HUES48 (cell line): ENCODE measurements at regions not wholly inside any gene's neighbourhood (a gene's known extent, or its start where the extent isn't known, plus 50 kb on each side); places are given as distances from the start of the nearest gene placed in this dataset.

Source experiments
- H3K27ac ChIP-seq: one replicate; pipeline ENCODE4 v1.7.0; 2013; ENCODE audit warnings: low read depth, low read length, inconsistent platforms
- H3K27me3 ChIP-seq: 2 replicates; pipeline ENCODE4 v1.6.1; 2013; ENCODE audit warnings: mild to moderate bottlenecking, low read length; ENCODE audit not compliant: control insufficient read depth, insufficient read depth
- H3K36me3 ChIP-seq: 2 replicates; pipeline ENCODE4 v1.6.1; 2013; ENCODE audit warnings: low read length; ENCODE audit not compliant: control insufficient read depth, insufficient read depth
- H3K4me1 ChIP-seq: 2 replicates; pipeline ENCODE4 v1.6.1; 2013; ENCODE audit warnings: mild to moderate bottlenecking, low read length; ENCODE audit not compliant: control insufficient read depth, insufficient read depth
- H3K4me3 ChIP-seq: 2 replicates; pipeline ENCODE4 v1.5.1; 2013; ENCODE audit warnings: mild to moderate bottlenecking, low read depth, low read length
- H3K9ac ChIP-seq: 2 replicates; pipeline ENCODE4 v1.6.1; 2013; ENCODE audit warnings: mild to moderate bottlenecking, low read depth, low read length, moderate library complexity
- H3K9me3 ChIP-seq: 2 replicates; pipeline ENCODE4 v1.6.1; 2013; ENCODE audit warnings: low read length; ENCODE audit not compliant: control insufficient read depth, insufficient read depth

DNA sequence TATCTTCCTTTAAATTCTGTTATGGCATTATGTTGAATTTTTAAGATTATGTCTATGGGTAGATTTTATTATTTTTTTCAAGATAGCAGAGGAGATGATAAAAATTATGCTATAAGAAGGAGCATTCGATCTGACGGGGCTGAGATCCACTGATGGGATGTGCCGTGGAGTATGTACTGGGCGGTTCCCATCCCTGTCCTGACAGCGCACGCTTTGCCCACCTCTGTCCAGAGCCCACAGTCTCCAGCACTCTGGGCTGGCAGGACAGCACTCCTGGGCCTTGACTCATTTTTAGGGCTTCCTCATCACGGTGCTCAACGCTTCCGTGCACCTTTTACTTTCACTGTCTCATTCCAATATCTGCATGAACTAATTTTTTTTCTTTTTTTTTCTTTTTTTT, 235.5 kb downstream of the TEX29 start:
- no peaks in the 10 kb centered on the region for H3K27me3 ChIP-seq
- H3K4me3 ChIP-seq: no peak overlapping the region
- H3K9ac ChIP-seq: no peak overlapping the region
- no peak overlapping the region for H3K27ac ChIP-seq
- no peaks in the 10 kb centered on the region for H3K36me3 ChIP-seq
- H3K4me1 ChIP-seq: 0 out of 2 replicates have a peak, but pooled peaks cover 5% of the 10 kb centered on the region
- H3K9me3 ChIP-seq: no peaks in the 10 kb centered on the region

DNA sequence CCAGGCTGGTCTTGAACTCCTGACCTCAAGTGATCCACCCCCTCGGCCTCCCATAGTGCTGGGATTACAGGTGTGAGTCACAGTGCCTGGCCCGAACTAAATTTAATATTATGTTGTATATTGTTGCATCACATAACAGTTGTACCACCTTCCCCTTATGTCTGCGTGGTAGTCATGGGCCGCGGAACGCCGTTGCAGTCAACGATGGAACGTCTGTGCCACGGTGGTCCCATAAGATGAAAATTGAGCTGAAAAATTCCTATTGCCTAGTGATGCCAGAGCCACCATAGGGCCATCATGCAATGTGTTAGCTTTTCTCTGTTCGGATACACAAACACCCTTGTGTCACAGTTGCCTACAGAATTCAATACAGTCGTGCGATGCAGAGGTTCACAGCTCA, 236.1 kb downstream of the TEX29 start:
- Histone ChIP-seq H3K27ac (no peak overlapping the region), H3K27me3 (no peaks in the 10 kb centered on the region), H3K4me3 (no peak overlapping the region), H3K4me1 (0 out of 2 replicates have a peak, but pooled peaks cover 5% of the 10 kb centered on the region), H3K9ac (no peak overlapping the region), H3K9me3 (no peaks in the 10 kb centered on the region), H3K36me3 (no peaks in the 10 kb centered on the region)

DNA sequence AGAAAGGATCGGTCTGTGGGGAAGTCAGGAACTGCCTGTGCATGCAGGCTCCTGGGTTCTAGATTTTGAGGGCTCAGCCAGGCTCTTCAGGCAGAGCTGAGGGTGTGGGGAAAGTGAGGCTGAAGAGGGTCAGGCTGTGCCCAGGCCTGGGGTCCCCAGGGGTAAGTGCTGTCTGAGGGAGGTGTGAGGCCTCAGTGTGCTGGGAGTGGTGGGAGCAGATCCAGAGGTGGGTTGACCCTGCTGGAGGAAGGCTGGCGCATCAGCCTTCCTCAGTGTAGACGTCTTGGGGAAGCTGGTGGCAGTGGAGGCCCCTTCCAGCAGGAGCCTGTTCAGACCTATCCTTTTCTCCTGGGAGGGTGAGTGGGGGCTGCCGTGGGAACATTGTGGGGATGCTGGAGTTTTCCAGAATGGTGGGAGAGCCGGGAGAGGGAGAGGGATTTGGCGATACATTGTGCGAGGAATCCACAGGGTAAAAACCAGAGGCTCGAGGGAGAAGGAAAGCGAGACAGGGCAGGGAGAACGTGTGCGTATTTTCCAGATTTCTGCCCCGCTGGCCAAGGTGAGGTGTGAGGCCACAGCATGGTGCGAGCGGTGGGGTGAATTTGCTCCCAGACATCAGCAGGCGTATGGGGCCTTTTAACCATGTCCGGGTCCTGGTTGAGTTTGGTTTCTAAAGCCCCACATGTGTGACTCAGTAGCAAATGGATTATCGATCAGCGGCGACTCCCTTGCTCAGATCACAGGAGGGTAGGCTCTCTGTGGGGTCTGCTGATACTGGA, 237.7 kb downstream of the TEX29 start:
- H3K27ac ChIP-seq: no peak overlapping the region
- H3K4me1 ChIP-seq: 0 out of 2 replicates have a peak, but pooled peaks cover 5% of the 10 kb centered on the region
- H3K9me3 ChIP-seq: no peaks in the 10 kb centered on the region
- no peaks in the 10 kb centered on the region for H3K36me3 ChIP-seq
- H3K9ac ChIP-seq: no peak overlapping the region
- H3K27me3 ChIP-seq: no peaks in the 10 kb centered on the region
- H3K4me3 ChIP-seq: no peak overlapping the region

DNA sequence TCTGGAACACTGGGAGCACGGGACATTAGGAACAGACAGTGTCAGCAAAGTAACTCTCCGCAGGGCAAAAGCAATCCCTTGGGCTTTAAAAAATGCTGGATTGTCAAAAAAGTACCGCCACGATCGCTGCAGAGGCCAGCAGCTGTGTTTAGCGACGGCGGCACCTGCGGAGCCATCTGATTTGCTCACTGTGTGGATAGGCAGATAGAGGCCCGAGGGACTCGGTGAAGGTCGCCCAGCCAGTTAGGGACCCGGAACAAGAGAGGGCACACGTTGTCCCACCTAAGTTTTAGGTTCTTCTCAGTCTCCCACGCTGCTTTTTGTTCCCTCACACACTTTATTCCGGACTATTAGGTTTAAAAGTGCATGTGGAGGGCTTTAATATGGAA, 238.3 kb downstream of the TEX29 start:
- no peaks in the 10 kb centered on the region for H3K27me3 ChIP-seq
- 0 out of 2 replicates have a peak, but pooled peaks cover 5% of the 10 kb centered on the region for H3K4me1 ChIP-seq

DNA sequence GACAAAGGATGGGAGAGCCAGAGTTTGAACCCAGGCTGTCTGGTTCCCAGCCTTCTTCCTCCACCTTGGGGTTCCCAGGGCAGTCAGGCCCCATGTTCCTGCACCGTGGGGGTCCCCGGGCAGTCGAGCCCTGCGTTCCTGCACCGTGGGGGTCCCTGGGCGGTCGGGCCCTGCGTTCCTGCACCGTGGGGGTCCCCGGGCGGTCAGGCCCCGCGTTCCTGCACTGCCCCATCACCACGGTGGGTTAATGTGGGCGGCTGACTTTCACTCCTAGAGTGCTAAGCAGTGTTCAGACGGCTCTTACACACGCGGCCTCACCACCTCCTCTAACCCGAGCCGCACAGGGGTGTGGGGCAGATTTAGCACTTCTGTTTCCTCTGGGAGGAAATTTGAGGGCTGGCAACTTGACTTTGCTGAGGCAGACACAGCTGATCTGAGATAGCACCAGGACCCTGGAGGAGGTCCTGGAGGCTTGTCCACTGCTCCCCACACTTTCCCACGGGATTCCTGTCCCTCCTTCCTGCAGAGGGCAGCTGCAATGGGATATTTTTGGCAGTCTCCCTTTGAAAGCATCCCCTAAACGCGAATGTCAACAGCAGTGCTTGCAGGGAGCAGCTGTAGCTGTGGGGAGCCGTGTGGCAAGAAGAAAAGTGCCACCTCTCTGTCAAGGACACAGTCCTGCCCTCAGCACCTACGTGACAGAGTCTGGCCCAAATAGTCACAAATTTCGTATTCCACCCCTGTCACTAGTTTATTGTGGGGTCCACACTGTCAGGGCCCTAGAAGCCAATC, 239.4 kb downstream of the TEX29 start:
- no peak overlapping the region for H3K4me3 ChIP-seq
- no peak overlapping the region for H3K9ac ChIP-seq
- H3K9me3 ChIP-seq: no peaks in the 10 kb centered on the region
- H3K27ac ChIP-seq: no peak overlapping the region
- H3K36me3 ChIP-seq: no peaks in the 10 kb centered on the region
- H3K4me1 ChIP-seq: 0 out of 2 replicates have a peak, but pooled peaks cover 5% of the 10 kb centered on the region
- H3K27me3 ChIP-seq: no peaks in the 10 kb centered on the region

More for the DNA sequence above, 238.3 kb downstream of the TEX29 start:
- Histone ChIP-seq H3K9ac (no peak overlapping the region), H3K9me3 (no peaks in the 10 kb centered on the region), H3K4me3 (no peak overlapping the region), H3K36me3 (no peaks in the 10 kb centered on the region), H3K27ac (no peak overlapping the region)

DNA sequence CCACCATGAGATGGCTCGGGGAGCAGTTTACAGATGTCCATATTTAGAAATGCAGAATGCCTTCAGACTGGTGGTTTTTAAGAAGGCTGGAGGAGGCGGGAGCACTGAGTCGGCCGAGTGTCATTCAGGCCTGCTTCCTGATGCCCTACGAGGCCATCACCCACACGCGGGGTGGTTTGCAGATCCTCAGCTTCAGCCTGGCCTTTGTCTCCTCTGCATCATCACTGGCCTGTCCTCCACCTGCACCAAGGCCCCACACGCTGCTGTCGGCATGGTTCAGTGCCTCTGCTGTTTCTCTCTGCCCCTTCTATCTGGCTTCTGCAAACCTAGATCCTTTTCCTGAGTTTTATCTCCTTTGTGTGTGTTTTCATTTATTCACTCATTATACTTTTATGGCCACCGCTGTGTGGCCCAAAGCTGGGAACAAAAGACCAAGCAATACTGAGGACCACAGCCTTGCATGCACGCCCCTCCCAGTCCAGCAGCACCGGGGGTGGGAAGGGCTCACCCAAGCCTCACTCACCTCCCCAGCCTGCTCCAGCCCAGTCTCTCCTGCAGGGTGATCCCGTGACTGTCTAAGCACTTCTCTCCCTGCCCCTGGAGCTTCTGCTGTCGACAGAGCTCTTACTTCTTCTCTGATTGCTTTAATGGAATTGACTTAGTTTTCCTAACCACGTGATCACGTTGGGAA, 240.8 kb downstream of the TEX29 start:
- H3K27me3 ChIP-seq: no peaks in the 10 kb centered on the region
- H3K27ac ChIP-seq: no peak overlapping the region
- H3K9me3 ChIP-seq: no peaks in the 10 kb centered on the region
- no peak overlapping the region for H3K9ac ChIP-seq
- H3K4me1 ChIP-seq: 0 out of 2 replicates have a peak, but pooled peaks cover 5% of the 10 kb centered on the region
- H3K4me3 ChIP-seq: no peak overlapping the region
- H3K36me3 ChIP-seq: no peaks in the 10 kb centered on the region

DNA sequence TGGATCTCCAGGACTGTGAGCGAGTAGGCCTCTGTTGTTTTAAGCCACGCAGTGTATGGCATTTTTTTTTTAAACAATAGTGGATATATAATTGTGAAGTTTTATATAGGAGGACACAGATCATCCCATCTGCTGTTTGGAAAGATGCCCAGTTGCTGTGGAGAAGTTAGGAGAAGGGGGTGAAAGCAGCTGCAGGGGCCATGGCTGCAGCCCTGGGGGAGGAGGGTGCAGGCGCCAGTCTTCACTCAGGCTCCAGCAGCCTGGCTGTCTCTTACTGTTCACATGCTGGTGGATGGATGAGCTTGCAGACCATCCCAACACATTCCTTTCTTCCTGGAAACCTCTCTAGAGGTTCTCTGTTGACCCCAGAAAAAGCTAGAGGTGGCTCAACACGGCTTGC, 242.3 kb downstream of the TEX29 start:
- Histone ChIP-seq H3K27me3 (no peaks in the 10 kb centered on the region), H3K9ac (no peak overlapping the region), H3K9me3 (no peaks in the 10 kb centered on the region), H3K27ac (no peak overlapping the region), H3K36me3 (no peaks in the 10 kb centered on the region), H3K4me1 (0 out of 2 replicates have a peak, but pooled peaks cover 5% of the 10 kb centered on the region), H3K4me3 (no peak overlapping the region)

DNA sequence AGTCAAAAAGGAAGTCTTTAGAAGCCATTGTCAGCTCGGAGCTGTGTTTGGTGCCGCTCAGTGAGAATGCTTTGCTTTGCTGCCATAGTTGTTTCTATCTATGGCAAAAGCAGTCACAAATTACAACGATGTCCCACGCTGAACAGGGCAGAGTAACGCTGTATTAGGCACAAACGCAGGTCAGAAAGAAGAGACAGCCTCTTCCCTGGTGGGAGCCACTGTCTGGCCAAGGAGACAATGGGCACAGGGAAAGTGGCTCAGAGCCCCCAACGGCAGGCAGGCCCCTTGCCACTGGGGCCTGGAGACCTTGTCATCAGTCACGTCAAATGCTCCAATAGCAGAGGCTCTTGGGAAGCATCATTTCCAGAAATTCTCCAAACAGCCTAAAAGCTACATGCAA, 244.2 kb downstream of the TEX29 start:
- Histone ChIP-seq H3K27ac (no peak overlapping the region), H3K4me1 (0 out of 2 replicates have a peak, but pooled peaks cover 5% of the 10 kb centered on the region), H3K4me3 (no peak overlapping the region), H3K9me3 (peaks cover 8% of the 10 kb centered on the region; the same call in 1 of the 2 replicates), H3K36me3 (no peaks in the 10 kb centered on the region), H3K9ac (no peak overlapping the region), H3K27me3 (no peaks in the 10 kb centered on the region)

DNA sequence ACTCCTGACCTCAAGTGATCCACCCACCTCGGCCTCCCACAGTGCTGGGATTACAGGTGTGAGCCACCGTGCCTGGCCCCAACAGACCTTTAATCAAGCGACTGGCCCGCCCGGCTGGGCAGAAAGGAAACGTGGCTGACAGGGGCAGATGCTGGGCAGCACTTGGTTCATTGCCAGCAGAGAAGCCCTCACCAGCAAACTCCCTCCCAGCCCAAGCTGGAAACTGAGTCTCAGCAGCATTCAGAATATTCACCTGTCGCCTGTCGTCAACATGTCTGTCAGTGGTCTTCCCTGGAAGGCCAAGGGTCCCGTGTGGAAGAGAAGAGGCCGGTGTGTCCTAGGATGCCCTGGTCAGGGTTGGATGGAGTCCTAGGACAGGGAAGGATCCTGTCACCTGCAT, 245.0 kb downstream of the TEX29 start:
- H3K27ac ChIP-seq: no peak overlapping the region
- H3K27me3 ChIP-seq: no peaks in the 10 kb centered on the region
- H3K4me3 ChIP-seq: no peak overlapping the region
- H3K4me1 ChIP-seq: no peaks in the 10 kb centered on the region
- no peaks in the 10 kb centered on the region for H3K36me3 ChIP-seq
- H3K9me3 ChIP-seq: peaks cover 8% of the 10 kb centered on the region; the same call in 1 of the 2 replicates
- H3K9ac ChIP-seq: no peak overlapping the region

DNA sequence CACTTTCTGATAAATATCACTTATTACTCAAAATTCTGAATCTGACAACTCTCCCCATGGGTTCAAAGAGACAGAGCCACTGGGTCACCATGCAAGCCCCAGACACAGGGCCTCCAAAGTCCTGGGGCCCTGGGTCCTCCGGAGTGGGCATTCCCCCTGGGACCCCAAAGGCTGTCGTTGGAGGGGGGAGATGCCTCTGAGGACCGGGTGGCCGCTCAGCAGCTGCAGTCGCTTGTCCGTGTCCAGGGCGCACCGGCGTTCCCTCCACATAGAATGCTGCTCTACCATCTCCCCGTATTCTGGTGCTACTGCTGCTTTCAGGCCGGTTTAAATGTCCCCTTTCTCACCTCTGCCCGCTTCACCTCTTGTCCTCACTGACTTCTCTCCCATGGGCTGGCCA, 246.1 kb downstream of the TEX29 start:
- Histone ChIP-seq H3K36me3 (no peaks in the 10 kb centered on the region), H3K27me3 (no peaks in the 10 kb centered on the region), H3K4me1 (no peaks in the 10 kb centered on the region), H3K9ac (no peak overlapping the region), H3K9me3 (peaks cover 8% of the 10 kb centered on the region; the same call in 1 of the 2 replicates), H3K4me3 (no peak overlapping the region), H3K27ac (no peak overlapping the region)
